HEK293T (cell line): ENCODE measurements at regions not wholly inside any gene's neighbourhood (a gene's known extent, or its start where the extent isn't known, plus 50 kb on each side); places are given as distances from the start of the nearest gene placed in this dataset.

Experiments
- CTCF ChIA-PET: fragments of 350-600 bp; formaldehyde crosslinking; extraction: SDS; loops from one replicate; lab custom pipeline; 2021; ENCODE audit warnings: antibody characterized with exemption, inconsistent platforms; lab: Yijun Ruan, JAX
- POLR2A ChIA-PET: fragments of 350-600 bp; formaldehyde crosslinking; extraction: SDS; loops from one replicate; lab custom pipeline; 2020; ENCODE audit warnings: antibody characterized with exemption, inconsistent platforms; lab: Yijun Ruan, JAX
- DNase-seq: peaks from one replicate; pipeline ENCODE4 v3.0.0; 2012; ENCODE audit warnings: mixed read lengths; ENCODE audit errors: extremely low spot score
- ARNT ChIP-seq: fragments of 450-650 bp; IDR thresholded peaks from 2 replicates; pipeline ENCODE4 v1.6.1; 2017; ENCODE audit warnings: mild to moderate bottlenecking
- BHLHE40 ChIP-seq: fragments of 450-650 bp; IDR thresholded peaks from 2 replicates; pipeline ENCODE4 v1.6.1; 2016; ENCODE audit warnings: mild to moderate bottlenecking, moderate library complexity, borderline replicate concordance
- CTBP1 ChIP-seq: fragments of 450-650 bp; IDR thresholded peaks from 2 replicates; pipeline ENCODE4 v1.6.1; 2016; ENCODE audit warnings: borderline replicate concordance
- ELF4 ChIP-seq: fragments of 450-650 bp; IDR thresholded peaks from 2 replicates; pipeline ENCODE4 v1.6.1; 2017; ENCODE audit warnings: antibody characterized with exemption
- FOXA1 ChIP-seq: fragments of 450-650 bp; IDR thresholded peaks from 2 replicates; pipeline ENCODE4 v1.6.1; 2016; ENCODE audit warnings: mild to moderate bottlenecking
- FOXK2 ChIP-seq: fragments of 450-650 bp; IDR thresholded peaks from 2 replicates; pipeline ENCODE4 v1.6.1; 2016; ENCODE audit warnings: mild to moderate bottlenecking
- FOXM1 ChIP-seq: fragments of 450-650 bp; IDR thresholded peaks from 2 replicates; pipeline ENCODE4 v1.6.1; 2017; ENCODE audit warnings: mild to moderate bottlenecking, borderline replicate concordance
- HDGF ChIP-seq: fragments of 450-650 bp; IDR thresholded peaks from 2 replicates; pipeline ENCODE4 v1.6.1; 2017; ENCODE audit warnings: antibody characterized with exemption, borderline replicate concordance
- L3MBTL2 ChIP-seq: fragments of 450-650 bp; conservative IDR thresholded peaks from 2 replicates; pipeline ENCODE4 v1.6.1; 2016; ENCODE audit warnings: mild to moderate bottlenecking
- LEF1 ChIP-seq: fragments of 450-650 bp; IDR thresholded peaks from 2 replicates; pipeline ENCODE4 v1.6.1; 2017; ENCODE audit warnings: mild to moderate bottlenecking, borderline replicate concordance
- NFRKB ChIP-seq: fragments of 450-650 bp; IDR thresholded peaks from 2 replicates; pipeline ENCODE4 v1.6.1; 2016; ENCODE audit warnings: mild to moderate bottlenecking, moderate library complexity
- PKNOX1 ChIP-seq: fragments of 450-650 bp; IDR thresholded peaks from 2 replicates; pipeline ENCODE4 v1.6.1; 2016
- SP1 ChIP-seq: fragments of 450-650 bp; IDR thresholded peaks from 2 replicates; pipeline ENCODE4 v1.6.1; 2017
- SUZ12 ChIP-seq: fragments of 450-650 bp; IDR thresholded peaks from 2 replicates; pipeline ENCODE4 v1.6.1; 2016; ENCODE audit warnings: mild to moderate bottlenecking
- TARDBP ChIP-seq: fragments of 450-650 bp; IDR thresholded peaks from 2 replicates; pipeline ENCODE4 v1.6.1; 2016
- ZNF384 ChIP-seq: fragments of 450-650 bp; IDR thresholded peaks from 2 replicates; pipeline ENCODE4 v1.6.1; 2016

- no peak for TF ChIP-seq PKNOX1
- no peak for DNase-seq
- POLR2A ChIA-PET: no interaction called here
- CTCF ChIA-PET: interaction anchor here (1.6 kb wide), 1 partner anchor 11 kb away, joined by 5 read pairs; no protein-coding TSS in a partner anchor
These were observed 503.9 kb downstream of the INSC start for GRCh38 chr11:15618583-15619032.

- CTCF ChIA-PET: interaction anchor here (0.6 kb wide), 1 partner anchor 343 kb away, joined by 3 read pairs; no protein-coding TSS in a partner anchor
- POLR2A ChIA-PET: no interaction called here
- DNase-seq: no peak
- TF ChIP-seq BHLHE40: no peak
- TF ChIP-seq ARNT: no peak
- no peak for TF ChIP-seq FOXA1
- TF ChIP-seq NFRKB: no peak
- no peak for TF ChIP-seq L3MBTL2
- TF ChIP-seq PKNOX1: no peak
- no peak for TF ChIP-seq LEF1
- no peak for TF ChIP-seq SP1
These were observed 506.8 kb downstream of the INSC start for GRCh38 chr11:15621565-15621964.

- POLR2A ChIA-PET: no interaction called here
- DNase-seq: no peak
- TF ChIP-seq HDGF: no peak
- no peak for TF ChIP-seq NFRKB
- TF ChIP-seq FOXM1: no peak
- TF ChIP-seq TARDBP: no peak
- TF ChIP-seq ARNT: no peak
- TF ChIP-seq ELF4: no peak
- TF ChIP-seq PKNOX1: no peak
- no peak for TF ChIP-seq CTBP1
- TF ChIP-seq ZNF384: no peak
- no peak for TF ChIP-seq SP1
- TF ChIP-seq FOXK2: no peak
- TF ChIP-seq L3MBTL2: no peak
- no peak for TF ChIP-seq BHLHE40
- TF ChIP-seq LEF1: no peak
- no peak for TF ChIP-seq SUZ12
- no peak for TF ChIP-seq FOXA1
- CTCF ChIA-PET: no interaction called here
These were observed 507.6 kb downstream of the INSC start for GRCh38 chr11:15622231-15622890.

- ChIA-PET POLR2A (no interaction called here), CTCF (no interaction called here)
- DNase-seq: no peak
- no peak for TF ChIP-seq LEF1
- TF ChIP-seq SUZ12: no peak
- no peak for TF ChIP-seq TARDBP
- TF ChIP-seq HDGF: no peak
- TF ChIP-seq ZNF384: no peak
- no peak for TF ChIP-seq BHLHE40
- TF ChIP-seq FOXK2: no peak
- no peak for TF ChIP-seq SP1
- no peak for TF ChIP-seq PKNOX1
- no peak for TF ChIP-seq ARNT
- TF ChIP-seq FOXA1: no peak
- no peak for TF ChIP-seq FOXM1
- no peak for TF ChIP-seq NFRKB
- TF ChIP-seq L3MBTL2: no peak
- TF ChIP-seq CTBP1: no peak
- TF ChIP-seq ELF4: no peak
These were observed 510.0 kb downstream of the INSC start for GRCh38 chr11:15624701-15625100.

- DNase-seq: no peak
- POLR2A ChIA-PET: no interaction called here
- TF ChIP-seq SUZ12 (no peak), HDGF (no peak), FOXM1 (no peak)
- CTCF ChIA-PET: no interaction called here
These were observed 511.0 kb downstream of the INSC start for GRCh38 chr11:15625691-15626090.

GRCh38 chr11:15627560-15627959 is 512.8 kb downstream of the INSC start:
- TF ChIP-seq HDGF (no peak), PKNOX1 (no peak), ARNT (no peak), ZNF384 (no peak), FOXA1 (no peak), SUZ12 (no peak), L3MBTL2 (no peak), FOXM1 (no peak), LEF1 (no peak)
- ChIA-PET POLR2A (no interaction called here), CTCF (interaction anchor here (1.0 kb wide), 1 partner anchor 14 kb away, joined by 3 read pairs; no protein-coding TSS in a partner anchor)
- no peak for DNase-seq
